Fibroblast of skin of abdomen (primary cell): ENCODE measurements at regions not wholly inside any gene's neighbourhood (a gene's known extent, or its start where the extent isn't known, plus 50 kb on each side); places are given as distances from the start of the nearest gene placed in this dataset.

Experiments used
- DNase-seq: peaks from one replicate; pipeline ENCODE4 v3.0.0-alpha.2; 2013

- no peak for DNase-seq
Observed at GRCh38 chr9:89725271-89725670, 120.5 kb downstream of the GADD45G start.

GRCh38 chr9:89729954-89730530 lies 125.2 kb downstream of the GADD45G start:
- DNase-seq, result no peak

GRCh38 chr9:89730715-89731114 lies 125.9 kb downstream of the GADD45G start:
- no peak for DNase-seq

GRCh38 chr9:89731262-89732182 lies 126.7 kb downstream of the GADD45G start:
- no peak for DNase-seq

- peak; percentile 41 for DNase-seq
Observed at GRCh38 chr9:89732295-89732938, 127.6 kb downstream of the GADD45G start.

- no peak for DNase-seq
Observed at GRCh38 chr9:89732939-89733324, 128.1 kb downstream of the GADD45G start.

GRCh38 chr9:89734600-89735041 lies 129.8 kb downstream of the GADD45G start:
- DNase-seq, result no peak

GRCh38 chr9:89738137-89738932 lies 133.5 kb downstream of the GADD45G start:
- no peak for DNase-seq

GRCh38 chr9:89739511-89739910 lies 134.7 kb downstream of the GADD45G start:
- DNase-seq, result no peak

- no peak for DNase-seq
Observed at GRCh38 chr9:89739916-89740315, 135.1 kb downstream of the GADD45G start.

GRCh38 chr9:89740722-89741121 lies 135.9 kb downstream of the GADD45G start:
- DNase-seq, result no peak

- no peak for DNase-seq
Observed at GRCh38 chr9:89742660-89743059, 137.8 kb downstream of the GADD45G start.

- DNase-seq, result no peak
Observed at GRCh38 chr9:89743216-89743572, 138.4 kb downstream of the GADD45G start.

- no peak for DNase-seq
Observed at GRCh38 chr9:89743573-89744254, 138.9 kb downstream of the GADD45G start.

- DNase-seq, result no peak
Observed at GRCh38 chr9:89744255-89744648, 139.4 kb downstream of the GADD45G start.

GRCh38 chr9:89744730-89745129 lies 139.9 kb downstream of the GADD45G start:
- no peak for DNase-seq

- no peak for DNase-seq
Observed at GRCh38 chr9:89745601-89746376, 141.0 kb downstream of the GADD45G start.

GRCh38 chr9:89746385-89747116 lies 141.7 kb downstream of the GADD45G start:
- DNase-seq, result peak; percentile 83

- DNase-seq, result no peak
Observed at GRCh38 chr9:89747596-89747995, 142.8 kb downstream of the GADD45G start.

GRCh38 chr9:89748021-89748670 lies 143.3 kb downstream of the GADD45G start:
- no peak for DNase-seq
